ENCODE measurements at regions not wholly inside any gene's neighbourhood (a gene's known extent, or its start where the extent isn't known, plus 50 kb on each side); places are given as distances from the start of the nearest gene placed in this dataset.

DNA sequence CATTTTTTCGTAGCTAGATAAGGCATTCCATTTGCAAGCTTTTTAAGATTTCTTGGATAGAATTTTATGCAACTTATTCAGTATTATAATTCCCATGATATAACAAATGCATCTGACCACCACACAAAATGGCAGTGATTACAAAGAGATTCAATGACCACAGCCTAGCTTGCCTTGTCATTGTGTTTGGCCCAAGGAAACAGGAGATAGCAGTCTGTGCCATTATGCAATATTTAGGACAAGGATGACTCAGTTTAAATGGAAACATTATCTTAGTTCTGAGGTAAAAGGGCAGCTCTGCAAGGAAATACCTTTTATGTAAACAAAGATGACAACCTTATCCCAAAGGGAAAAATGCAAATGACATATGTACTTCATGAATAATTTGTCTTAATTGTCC, 89.8 kb downstream of the NUDT12 start:
- no peaks in the 10 kb centered on the region for H3K36me3 ChIP-seq (ENCODE audit: insufficient read depth, low read length)
- no peaks in the 10 kb centered on the region for H3K79me2 ChIP-seq (ENCODE audit: insufficient read depth, low read length)
- H4K20me1 ChIP-seq (ENCODE audit: insufficient read depth, low read length) = no peaks in the 10 kb centered on the region
- H3K4me3 ChIP-seq (ENCODE audit: insufficient read depth, low read depth, low read length) = no peak overlapping the region
- Mint-ChIP-seq H3K9me3 (ENCODE audit: unreplicated experiment) (no peaks in the 10 kb centered on the region), H3K4me1 (ENCODE audit: low read depth, unreplicated experiment) (peaks cover 19% of the 10 kb centered on the region), H3K4me3 (ENCODE audit: unreplicated experiment) (no peak overlapping the region), H3K36me3 (ENCODE audit: low read depth, unreplicated experiment) (no peaks in the 10 kb centered on the region), H3K27me3 (ENCODE audit: low read depth, unreplicated experiment) (no peaks in the 10 kb centered on the region), H3K27ac (ENCODE audit: unreplicated experiment) (no peak overlapping the region)
- H3K27ac ChIP-seq (ENCODE audit: low read depth, low read length) = no peak overlapping the region
- FAIRE-seq (no peak), DNase-seq (ENCODE audit: low read depth) (peak; percentile 76)
- no peak overlapping the region for H2AFZ ChIP-seq (ENCODE audit: low read depth, low read length)
- TF ChIP-seq, protein P1, sequence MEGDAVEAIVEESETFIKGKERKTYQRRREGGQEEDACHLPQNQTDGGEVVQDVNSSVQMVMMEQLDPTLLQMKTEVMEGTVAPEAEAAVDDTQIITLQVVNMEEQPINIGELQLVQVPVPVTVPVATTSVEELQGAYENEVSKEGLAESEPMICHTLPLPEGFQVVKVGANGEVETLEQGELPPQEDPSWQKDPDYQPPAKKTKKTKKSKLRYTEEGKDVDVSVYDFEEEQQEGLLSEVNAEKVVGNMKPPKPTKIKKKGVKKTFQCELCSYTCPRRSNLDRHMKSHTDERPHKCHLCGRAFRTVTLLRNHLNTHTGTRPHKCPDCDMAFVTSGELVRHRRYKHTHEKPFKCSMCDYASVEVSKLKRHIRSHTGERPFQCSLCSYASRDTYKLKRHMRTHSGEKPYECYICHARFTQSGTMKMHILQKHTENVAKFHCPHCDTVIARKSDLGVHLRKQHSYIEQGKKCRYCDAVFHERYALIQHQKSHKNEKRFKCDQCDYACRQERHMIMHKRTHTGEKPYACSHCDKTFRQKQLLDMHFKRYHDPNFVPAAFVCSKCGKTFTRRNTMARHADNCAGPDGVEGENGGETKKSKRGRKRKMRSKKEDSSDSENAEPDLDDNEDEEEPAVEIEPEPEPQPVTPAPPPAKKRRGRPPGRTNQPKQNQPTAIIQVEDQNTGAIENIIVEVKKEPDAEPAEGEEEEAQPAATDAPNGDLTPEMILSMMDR (IDR thresholded peaks at IDR 0.05; ENCODE audit: insufficient read depth, low read depth, low read length) = no peak
- no peak for TF ChIP-seq EZH2 (IDR thresholded peaks at IDR 0.05; ENCODE audit: insufficient read depth, low read length)
- H3K4me2 ChIP-seq (ENCODE audit: low read length) = no peak overlapping the region
- H3K4me1 ChIP-seq (ENCODE audit: insufficient read depth, low read length) = peaks cover 6% of the 10 kb centered on the region
- H3K9ac ChIP-seq (ENCODE audit: low read length) = no peak overlapping the region
- H3K9me3 ChIP-seq (ENCODE audit: insufficient read depth, low read depth, low read length) = no peaks in the 10 kb centered on the region
- H3K27me3 ChIP-seq (ENCODE audit: insufficient read depth, low read length) = no peaks in the 10 kb centered on the region

DNA sequence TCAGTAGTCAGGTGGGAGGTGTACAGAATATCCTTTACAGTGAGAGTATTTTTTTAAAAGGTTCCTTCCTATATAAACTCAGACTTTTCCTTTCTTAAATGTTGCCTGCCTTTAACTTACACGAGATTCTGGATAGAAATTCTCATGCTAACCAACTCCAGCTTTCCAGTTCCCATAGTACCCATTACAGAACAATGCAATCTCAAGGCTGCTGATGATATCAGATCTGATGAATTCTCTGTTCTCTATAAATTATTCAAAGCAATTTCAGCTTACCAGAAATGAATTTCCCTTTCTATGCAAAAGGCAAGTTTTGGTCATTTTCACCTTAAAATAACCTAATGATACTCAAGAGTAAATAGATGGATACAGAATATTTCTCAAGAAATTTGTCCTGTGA, 90.3 kb downstream of the NUDT12 start:
- H2AFZ ChIP-seq (ENCODE audit: low read depth, low read length) = no peak overlapping the region
- peaks cover 6% of the 10 kb centered on the region for H3K4me1 ChIP-seq (ENCODE audit: insufficient read depth, low read length)
- H3K79me2 ChIP-seq (ENCODE audit: insufficient read depth, low read length) = no peaks in the 10 kb centered on the region
- H3K27ac Mint-ChIP-seq (ENCODE audit: unreplicated experiment) = no peak overlapping the region
- H3K4me2 ChIP-seq (ENCODE audit: low read length) = no peak overlapping the region
- H3K9me3 Mint-ChIP-seq (ENCODE audit: unreplicated experiment) = no peaks in the 10 kb centered on the region
- no peaks in the 10 kb centered on the region for H3K36me3 ChIP-seq (ENCODE audit: insufficient read depth, low read length)
- no peaks in the 10 kb centered on the region for H3K9me3 ChIP-seq (ENCODE audit: insufficient read depth, low read depth, low read length)
- no peaks in the 10 kb centered on the region for H4K20me1 ChIP-seq (ENCODE audit: insufficient read depth, low read length)
- H3K9ac ChIP-seq (ENCODE audit: low read length) = no peak overlapping the region
- no peak overlapping the region for H3K27ac ChIP-seq (ENCODE audit: low read depth, low read length)
- no peak overlapping the region for H3K4me3 Mint-ChIP-seq (ENCODE audit: unreplicated experiment)
- no peaks in the 10 kb centered on the region for H3K27me3 ChIP-seq (ENCODE audit: insufficient read depth, low read length)
- H3K4me1 Mint-ChIP-seq (ENCODE audit: low read depth, unreplicated experiment) = peaks cover 19% of the 10 kb centered on the region
- no peak overlapping the region for H3K4me3 ChIP-seq (ENCODE audit: insufficient read depth, low read depth, low read length)
- no peak for TF ChIP-seq EZH2 (IDR thresholded peaks at IDR 0.05; ENCODE audit: insufficient read depth, low read length)
- TF ChIP-seq, protein P1 (IDR thresholded peaks at IDR 0.05; ENCODE audit: insufficient read depth, low read depth, low read length) = no peak
- H3K27me3 Mint-ChIP-seq (ENCODE audit: low read depth, unreplicated experiment) = no peaks in the 10 kb centered on the region
- DNase-seq (ENCODE audit: low read depth) = no peak
- H3K36me3 Mint-ChIP-seq (ENCODE audit: low read depth, unreplicated experiment) = no peaks in the 10 kb centered on the region
- no peak for FAIRE-seq

DNA sequence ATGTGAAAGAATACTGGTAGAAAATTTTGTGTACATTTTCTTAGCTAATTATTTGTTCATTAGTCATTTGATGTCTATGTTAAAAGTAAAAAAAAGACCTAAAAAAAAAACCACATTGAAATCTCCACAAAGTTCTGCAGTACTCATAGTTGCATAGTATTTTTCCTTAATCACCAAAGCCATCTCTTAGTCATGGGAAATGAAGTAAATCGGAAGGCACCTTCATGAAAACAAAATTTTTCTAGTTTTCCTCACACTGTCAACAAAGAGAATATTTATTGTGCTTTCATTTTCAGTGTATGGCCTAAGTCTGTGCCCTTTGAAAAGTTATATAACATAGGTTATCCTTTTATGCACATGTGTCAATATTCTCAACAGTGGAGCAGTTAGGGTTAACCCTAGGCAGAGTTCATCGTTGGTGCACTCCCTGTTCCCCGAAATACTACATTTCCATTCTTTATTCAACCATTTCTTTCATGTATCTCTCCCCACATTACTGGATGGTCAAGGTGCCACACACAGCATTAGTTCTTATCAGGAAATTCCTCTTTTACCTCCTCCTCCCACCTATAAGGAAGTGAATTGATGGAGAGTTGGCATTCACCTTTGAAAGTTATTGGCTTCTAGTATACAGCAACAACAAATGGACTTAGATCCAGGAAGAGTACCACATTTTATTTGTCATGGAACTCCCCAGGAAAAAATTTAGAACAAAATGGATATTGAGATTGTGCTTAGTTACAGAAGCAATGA, 93.1 kb downstream of the NUDT12 start:
- H3K9ac ChIP-seq (ENCODE audit: low read length) = no peak overlapping the region
- H3K27me3 Mint-ChIP-seq (ENCODE audit: low read depth, unreplicated experiment) = no peaks in the 10 kb centered on the region
- H3K4me3 Mint-ChIP-seq (ENCODE audit: unreplicated experiment) = no peak overlapping the region
- peaks cover 8% of the 10 kb centered on the region for H3K4me1 ChIP-seq (ENCODE audit: insufficient read depth, low read length)
- H3K27ac Mint-ChIP-seq (ENCODE audit: unreplicated experiment) = no peak overlapping the region
- H3K9me3 ChIP-seq (ENCODE audit: insufficient read depth, low read depth, low read length) = no peaks in the 10 kb centered on the region
- no peak overlapping the region for H3K4me3 ChIP-seq (ENCODE audit: insufficient read depth, low read depth, low read length)
- TF ChIP-seq EZH2 (IDR thresholded peaks at IDR 0.05; ENCODE audit: insufficient read depth, low read length) = no peak
- TF ChIP-seq, protein P1 (IDR thresholded peaks at IDR 0.05; ENCODE audit: insufficient read depth, low read depth, low read length) = no peak
- no peaks in the 10 kb centered on the region for H3K36me3 Mint-ChIP-seq (ENCODE audit: low read depth, unreplicated experiment)
- peak overlapping the region; percentile 12 for H3K4me2 ChIP-seq (ENCODE audit: low read length)
- no peak overlapping the region for H2AFZ ChIP-seq (ENCODE audit: low read depth, low read length)
- DNase-seq (ENCODE audit: low read depth) (peak; percentile 27), FAIRE-seq (peak; percentile 26)
- no peaks in the 10 kb centered on the region for H4K20me1 ChIP-seq (ENCODE audit: insufficient read depth, low read length)
- peaks cover 11% of the 10 kb centered on the region for H3K4me1 Mint-ChIP-seq (ENCODE audit: low read depth, unreplicated experiment)
- no peak overlapping the region for H3K27ac ChIP-seq (ENCODE audit: low read depth, low read length)
- H3K79me2 ChIP-seq (ENCODE audit: insufficient read depth, low read length) = no peaks in the 10 kb centered on the region
- no peaks in the 10 kb centered on the region for H3K27me3 ChIP-seq (ENCODE audit: insufficient read depth, low read length)
- no peaks in the 10 kb centered on the region for H3K9me3 Mint-ChIP-seq (ENCODE audit: unreplicated experiment)
- H3K36me3 ChIP-seq (ENCODE audit: insufficient read depth, low read length) = no peaks in the 10 kb centered on the region

All from astrocyte (in vitro differentiated cells and primary cell).